ENCODE measurements at regions not wholly inside any gene's neighbourhood (a gene's known extent, or its start where the extent isn't known, plus 50 kb on each side); places are given as distances from the start of the nearest gene placed in this dataset.

GRCh38 chr5:158116965-158117364, 258.0 kb upstream of the CLINT1 start:
- no peaks in the 10 kb centered on the region for H3K36me3 ChIP-seq (replicated peaks; ENCODE audit: insufficient read depth, low read length)
- no peaks in the 10 kb centered on the region for H3K79me2 ChIP-seq (ENCODE audit: low read length)
- H2AFZ ChIP-seq (ENCODE audit: low read length): no peak overlapping the region
- H3K27ac ChIP-seq (ENCODE audit: low read length): no peak overlapping the region
- no peak overlapping the region for H3K9ac ChIP-seq (ENCODE audit: low read length)
- no peaks in the 10 kb centered on the region for H3K9me3 ChIP-seq (replicated peaks; ENCODE audit: insufficient read depth, low read length)
- peaks cover 8% of the 10 kb centered on the region for H3K4me1 ChIP-seq (ENCODE audit: low read length)
- no peaks in the 10 kb centered on the region for H4K20me1 ChIP-seq (ENCODE audit: insufficient read depth, low read length)
- no peak overlapping the region for H3K4me3 ChIP-seq (ENCODE audit: low read length)
- no peaks in the 10 kb centered on the region for H3F3A ChIP-seq (ENCODE audit: insufficient read depth, low read length)
- H3K4me2 ChIP-seq (ENCODE audit: low read depth, low read length): no peak overlapping the region
- H3K9me2 ChIP-seq (replicated peaks; ENCODE audit: insufficient read depth, low read length): no peaks in the 10 kb centered on the region
- no peak for DNase-seq
- no peak for TF ChIP-seq EZH2 (optimal IDR thresholded peaks at IDR 0.05; ENCODE audit: low read depth, low read length)
- TF ChIP-seq EZH2phosphoT487 (IDR thresholded peaks at IDR 0.05; ENCODE audit: low read length): no peak
- no peak for TF ChIP-seq CTCF (IDR thresholded peaks at IDR 0.05; ENCODE audit: low read length)
- no peaks in the 10 kb centered on the region for H3K27me3 ChIP-seq (replicated peaks; ENCODE audit: insufficient read depth, low read length)

DNA sequence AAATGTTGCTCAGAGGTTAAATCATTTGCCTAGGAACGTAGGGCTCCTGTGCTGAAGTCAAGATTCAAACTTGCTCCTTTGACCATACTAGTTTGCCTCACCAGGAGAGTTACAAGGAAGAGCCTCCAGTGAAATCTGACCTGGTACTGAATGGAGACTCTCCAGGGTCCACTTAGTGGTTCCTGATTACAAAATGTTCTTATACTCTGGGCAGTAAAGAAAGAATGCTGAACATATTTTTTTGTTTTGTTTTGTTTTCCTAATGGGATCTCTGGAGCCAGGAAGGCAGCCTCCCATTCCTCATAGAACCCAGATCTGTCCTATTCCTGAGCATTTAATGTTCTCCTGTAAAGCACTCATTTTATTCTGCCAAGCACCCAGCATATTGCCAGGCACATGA, 256.5 kb upstream of the CLINT1 start:
- Histone ChIP-seq H3K27ac (ENCODE audit: low read length) (no peak overlapping the region), H3K79me2 (ENCODE audit: low read length) (no peaks in the 10 kb centered on the region), H4K20me1 (ENCODE audit: insufficient read depth, low read length) (no peaks in the 10 kb centered on the region), H3K9me2 (replicated peaks; ENCODE audit: insufficient read depth, low read length) (no peaks in the 10 kb centered on the region), H3K4me1 (ENCODE audit: low read length) (peaks cover 3% of the 10 kb centered on the region), H3K9me3 (replicated peaks; ENCODE audit: insufficient read depth, low read length) (no peaks in the 10 kb centered on the region), H3K36me3 (replicated peaks; ENCODE audit: insufficient read depth, low read length) (no peaks in the 10 kb centered on the region), H3F3A (ENCODE audit: insufficient read depth, low read length) (no peaks in the 10 kb centered on the region), H2AFZ (ENCODE audit: low read length) (no peak overlapping the region), H3K27me3 (replicated peaks; ENCODE audit: insufficient read depth, low read length) (no peaks in the 10 kb centered on the region), H3K4me3 (ENCODE audit: low read length) (no peak overlapping the region), H3K4me2 (ENCODE audit: low read depth, low read length) (no peak overlapping the region), H3K9ac (ENCODE audit: low read length) (no peak overlapping the region)
- TF ChIP-seq CTCF (IDR thresholded peaks at IDR 0.05; ENCODE audit: low read length) (no peak), EZH2phosphoT487 (IDR thresholded peaks at IDR 0.05; ENCODE audit: low read length) (no peak), EZH2 (optimal IDR thresholded peaks at IDR 0.05; ENCODE audit: low read depth, low read length) (no peak)
- no peak for DNase-seq

DNA sequence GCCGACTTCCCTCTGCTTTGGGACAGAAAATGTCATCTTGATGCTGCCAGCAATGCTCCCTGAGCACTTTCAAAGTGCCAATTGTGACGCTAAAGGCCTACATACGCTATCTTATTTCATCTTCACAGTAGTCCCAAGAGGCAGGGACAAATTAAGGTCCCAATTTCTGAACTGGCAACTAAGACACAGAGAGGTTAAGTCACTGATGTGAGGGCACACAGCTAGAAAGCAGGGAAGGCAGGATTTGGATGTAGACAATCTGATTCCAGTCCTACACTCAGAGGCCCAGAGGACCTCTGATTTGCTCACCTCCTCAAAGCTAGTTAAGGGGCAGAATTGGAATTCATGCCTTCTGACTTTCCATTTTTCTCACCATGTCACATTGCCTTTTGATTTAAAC, 249.2 kb upstream of the CLINT1 start:
- Histone ChIP-seq H3K9me3 (replicated peaks; ENCODE audit: insufficient read depth, low read length) (no peaks in the 10 kb centered on the region), H3K79me2 (ENCODE audit: low read length) (no peaks in the 10 kb centered on the region), H2AFZ (ENCODE audit: low read length) (no peak overlapping the region), H3K27me3 (replicated peaks; ENCODE audit: insufficient read depth, low read length) (no peaks in the 10 kb centered on the region), H3K4me3 (ENCODE audit: low read length) (no peak overlapping the region), H3K4me1 (ENCODE audit: low read length) (no peaks in the 10 kb centered on the region), H3K4me2 (ENCODE audit: low read depth, low read length) (no peak overlapping the region), H3K9me2 (replicated peaks; ENCODE audit: insufficient read depth, low read length) (no peaks in the 10 kb centered on the region), H3K36me3 (replicated peaks; ENCODE audit: insufficient read depth, low read length) (no peaks in the 10 kb centered on the region), H3F3A (ENCODE audit: insufficient read depth, low read length) (no peaks in the 10 kb centered on the region), H4K20me1 (ENCODE audit: insufficient read depth, low read length) (no peaks in the 10 kb centered on the region), H3K9ac (ENCODE audit: low read length) (no peak overlapping the region), H3K27ac (ENCODE audit: low read length) (no peak overlapping the region)
- no peak for DNase-seq
- TF ChIP-seq EZH2 (optimal IDR thresholded peaks at IDR 0.05; ENCODE audit: low read depth, low read length) (no peak), EZH2phosphoT487 (IDR thresholded peaks at IDR 0.05; ENCODE audit: low read length) (no peak), CTCF (IDR thresholded peaks at IDR 0.05; ENCODE audit: low read length) (no peak)

All from MM.1S (cell line).